IMR-90 (cell line): ENCODE measurements at regions not wholly inside any gene's neighbourhood (a gene's known extent, or its start where the extent isn't known, plus 50 kb on each side); places are given as distances from the start of the nearest gene placed in this dataset.

Experiments
- ATAC-seq: fragments of 200-7000 bp; cut with Tn5 transposase; 2 replicates; pipeline ENCODE4 v1.9.1; 2020; ENCODE audit warnings: low read depth, mild to moderate bottlenecking, moderate library complexity
- BruUV-seq: library from RNA; stranded (reverse); fragments of 400-500 nt; replicated peaks from 2 replicates; lab custom pipeline; 2021; lab: Mats Ljungman, UMichigan
- CTCF ChIA-PET: fragments of 300-600 bp; formaldehyde crosslinking; extraction: SDS; loops from one replicate; lab custom pipeline; 2021; ENCODE audit warnings: antibody characterized with exemption; lab: Yijun Ruan, JAX
- POLR2A ChIA-PET: fragments of 300-600 bp; sonication (Branson Sonifier 250); formaldehyde crosslinking; loops from one replicate; lab custom pipeline; 2022; ENCODE audit warnings: antibody characterized with exemption; ENCODE audit not compliant: unreplicated experiment; lab: Charles Lee
- DNase-seq: peaks from one replicate; pipeline ENCODE4 v3.0.0; 2013
- H2AFZ ChIP-seq: replicated peaks from 2 replicates; pipeline ENCODE3; 2013; ENCODE audit warnings: low read length, mild to moderate bottlenecking; ENCODE audit not compliant: poor library complexity
- H2AK5ac ChIP-seq: 2 replicates; pipeline ENCODE4 v1.6.1; 2013; ENCODE audit warnings: low read depth, low read length, inconsistent platforms
- H2AK9ac ChIP-seq: replicated peaks from 2 replicates; pipeline ENCODE3; 2013; ENCODE audit warnings: mild to moderate bottlenecking, low read depth, low read length, moderate library complexity; ENCODE audit not compliant: poor library complexity
- H2BK120ac ChIP-seq: 2 replicates; pipeline ENCODE4 v1.6.1; 2013; ENCODE audit warnings: low read depth, low read length, inconsistent platforms
- H2BK15ac ChIP-seq: 3 replicates; pipeline ENCODE4 v1.6.1; 2013; ENCODE audit warnings: low read depth, low read length, inconsistent platforms
- H2BK20ac ChIP-seq: 2 replicates; pipeline ENCODE4 v1.6.1; 2013; ENCODE audit warnings: low read depth, mild to moderate bottlenecking, inconsistent platforms, low read length, moderate library complexity
- H2BK5ac ChIP-seq: 2 replicates; pipeline ENCODE4 v1.6.1; 2013; ENCODE audit warnings: mild to moderate bottlenecking, low read depth, low read length, inconsistent platforms; ENCODE audit not compliant: poor library complexity, severe bottlenecking
- H3K14ac ChIP-seq: replicated peaks from 2 replicates; pipeline ENCODE4 v1.6.1; 2013; ENCODE audit warnings: low read depth, low read length, inconsistent platforms
- H3K18ac ChIP-seq: 2 replicates; pipeline ENCODE4 v1.6.1; 2013; ENCODE audit warnings: low read depth, low read length, control low read depth
- H3K23ac ChIP-seq: 2 replicates; pipeline ENCODE4 v1.6.1; 2013; ENCODE audit warnings: low read depth, low read length, inconsistent platforms
- H3K27ac ChIP-seq: 2 replicates; pipeline ENCODE4 v1.5.1; 2013; ENCODE audit warnings: mild to moderate bottlenecking, control low read depth, low read length; ENCODE audit not compliant: insufficient read depth
- H3K27me3 ChIP-seq: 2 replicates; pipeline ENCODE4 v1.6.1; 2013; ENCODE audit warnings: low read length; ENCODE audit not compliant: control insufficient read depth, insufficient read depth
- H3K36me3 ChIP-seq: 2 replicates; pipeline ENCODE4 v1.6.1; 2013; ENCODE audit warnings: low read length, mixed read lengths; ENCODE audit not compliant: control insufficient read depth, insufficient read depth
- H3K4ac ChIP-seq: 2 replicates; pipeline ENCODE4 v1.6.1; 2013; ENCODE audit warnings: low read depth, low read length, inconsistent platforms
- H3K4me1 ChIP-seq: 2 replicates; pipeline ENCODE4 v1.6.1; 2013; ENCODE audit warnings: low read length, mixed read lengths; ENCODE audit not compliant: control insufficient read depth, insufficient read depth
- H3K4me2 ChIP-seq: 2 replicates; pipeline ENCODE4 v1.6.1; 2013; ENCODE audit warnings: low read depth, mild to moderate bottlenecking, control low read depth, low read length, moderate library complexity
- H3K4me3 ChIP-seq: 2 replicates; pipeline ENCODE4 v1.5.1; 2013; ENCODE audit warnings: low read depth, mild to moderate bottlenecking, control low read depth, low read length, moderate library complexity; ENCODE audit not compliant: insufficient read depth
- H3K56ac ChIP-seq: 2 replicates; pipeline ENCODE4 v1.6.1; 2013; ENCODE audit warnings: low read length, inconsistent platforms; ENCODE audit not compliant: insufficient read depth; ENCODE audit errors: extremely low read depth
- H3K79me1 ChIP-seq, 2 experiments: 2 replicates each; pipeline ENCODE4 v1.6.1; 2013; ENCODE audit warnings: low read length in 2 of 2, inconsistent platforms in 1 of 2, low read depth in 1 of 2
- H3K9ac ChIP-seq: 2 replicates; pipeline ENCODE4 v1.6.1; 2013; ENCODE audit warnings: low read depth, low read length, control low read depth
- H3K9me1 ChIP-seq: 2 replicates; pipeline ENCODE4 v1.6.1; 2013; ENCODE audit warnings: low read length, inconsistent platforms; ENCODE audit not compliant: insufficient read depth
- H3K9me3 ChIP-seq: 2 replicates; pipeline ENCODE4 v1.6.1; 2013; ENCODE audit warnings: low read length; ENCODE audit not compliant: control insufficient read depth, insufficient read depth
- H4K20me1 ChIP-seq: 2 replicates; pipeline ENCODE4 v1.6.1; 2013; ENCODE audit warnings: low read length, inconsistent platforms; ENCODE audit not compliant: insufficient read depth
- H4K5ac ChIP-seq: 2 replicates; pipeline ENCODE4 v1.6.1; 2013; ENCODE audit warnings: mild to moderate bottlenecking, low read depth, low read length, control low read depth
- H4K8ac ChIP-seq, 2 experiments: 2 replicates each; pipeline ENCODE4 v1.6.1; 2013; ENCODE audit warnings: low read depth in 2 of 2, low read length in 2 of 2, control low read depth in 1 of 2, inconsistent platforms in 1 of 2
- H4K91ac ChIP-seq: 2 replicates; pipeline ENCODE4 v1.6.1; 2013; ENCODE audit warnings: low read depth, low read length, inconsistent platforms; ENCODE audit not compliant: insufficient read depth
- CHD1 ChIP-seq: IDR thresholded peaks from 2 replicates; pipeline ENCODE4 v1.6.1; 2012; ENCODE audit warnings: low read depth, low read length, improper control_type of control experiment
- MAFK ChIP-seq: IDR thresholded peaks from 2 replicates; pipeline ENCODE4 v1.6.1; 2012; ENCODE audit warnings: low read depth, low read length, improper control_type of control experiment
- NFE2L2 ChIP-seq: fragments of 150-350 bp; IDR thresholded peaks from 2 replicates; pipeline ENCODE4 v1.6.1; 2016; ENCODE audit warnings: low read depth, mild to moderate bottlenecking, low read length
- WGBS, 2 experiments: methylation state at CpG; one replicate each; pipeline versions ENCODE4 v1.1.5 to v1.1.7; 2013; ENCODE audit warnings: missing lambda C conversion rate in 2 of 2; ENCODE audit not compliant: insufficient read length in 1 of 2; ENCODE audit errors: extremely low coverage in 2 of 2; 5-methylcytosine and 5-hydroxymethylcytosine counted together
- dilution Hi-C: fragments of 300-500 bp; cut with HindIII; formaldehyde crosslinking; loops from one replicate; pipeline ENCODE4 v1.14.3; 2018; ENCODE audit warnings: low sequenced_read_pairs; ENCODE audit not compliant: unreplicated experiment
- in situ Hi-C: fragments of 300-500 bp; cut with MboI; formaldehyde crosslinking; loops from 3 replicates; pipeline ENCODE4 v1.14.3; 2019; ENCODE audit warnings: low sequenced_read_pairs, inconsistent platforms, mixed read lengths
- intact Hi-C: fragments of 100-400 bp; cut with micrococcal nuclease; formaldehyde crosslinking; loops from 2 replicates; pipeline ENCODE4 v1.10.0; 2022

GRCh38 chr4:31041853-31042252, 321.7 kb downstream of the PCDH7 start:
- H2BK20ac ChIP-seq = no peak overlapping the region
- ChIA-PET CTCF (no interaction called here), POLR2A (no interaction called here)
- H3K27me3 ChIP-seq = no peaks in the 10 kb centered on the region
- no peak overlapping the region for H3K18ac ChIP-seq
- no peak overlapping the region for H2BK120ac ChIP-seq
- no peak overlapping the region for H3K4me2 ChIP-seq
- intact Hi-C loops = loop anchor here (5.0 kb wide), 1 partner anchor 325 kb away; no protein-coding TSS in a partner anchor
- no peak overlapping the region for H2AK9ac ChIP-seq
- TF ChIP-seq NFE2L2 (no peak), MAFK (no peak), CHD1 (no peak)
- H4K5ac ChIP-seq = no peak overlapping the region
- H2AFZ ChIP-seq = no peak overlapping the region
- dilution Hi-C loops = no loop called here
- BruUV-seq = no TSS peak
- H3K27ac ChIP-seq = no peak overlapping the region
- no peaks in the 10 kb centered on the region for H3K36me3 ChIP-seq
- H3K9ac ChIP-seq = no peak overlapping the region
- in situ Hi-C loops = no loop called here
- H3K9me1 ChIP-seq = no peaks in the 10 kb centered on the region; the same call in 1 of the 2 replicates
- H3K4ac ChIP-seq = no peak overlapping the region
- no peak overlapping the region for H4K8ac ChIP-seq
- no peak overlapping the region for H3K14ac ChIP-seq
- H4K20me1 ChIP-seq = no peaks in the 10 kb centered on the region
- DNase-seq (peak; percentile 19), ATAC-seq (no peak)
- no peak overlapping the region for H2BK5ac ChIP-seq
- H3K9me3 ChIP-seq = no peaks in the 10 kb centered on the region
- WGBS, 2 experiments = no CpG with 5 or more reads among the region's 2 CpGs
- H3K79me1 ChIP-seq = no peaks in the 10 kb centered on the region
- no peak overlapping the region for H3K4me3 ChIP-seq
- H3K23ac ChIP-seq = no peak overlapping the region
- no peak overlapping the region for H4K91ac ChIP-seq
- H3K56ac ChIP-seq = no peak overlapping the region
- no peaks in the 10 kb centered on the region for H3K4me1 ChIP-seq
- no peak overlapping the region for H2BK15ac ChIP-seq
- H2AK5ac ChIP-seq = no peak overlapping the region
